SKM-1 treated with dmso at 0.1 percent for 144 hours (cell line): ENCODE measurements at regions not wholly inside any gene's neighbourhood (a gene's known extent, or its start where the extent isn't known, plus 50 kb on each side); places are given as distances from the start of the nearest gene placed in this dataset.

Experiments used
- DNase-seq: peaks from one replicate; lab custom pipeline; 2025; ENCODE audit not compliant: unreplicated experiment; lab: John Stamatoyannopoulos, UW

DNA sequence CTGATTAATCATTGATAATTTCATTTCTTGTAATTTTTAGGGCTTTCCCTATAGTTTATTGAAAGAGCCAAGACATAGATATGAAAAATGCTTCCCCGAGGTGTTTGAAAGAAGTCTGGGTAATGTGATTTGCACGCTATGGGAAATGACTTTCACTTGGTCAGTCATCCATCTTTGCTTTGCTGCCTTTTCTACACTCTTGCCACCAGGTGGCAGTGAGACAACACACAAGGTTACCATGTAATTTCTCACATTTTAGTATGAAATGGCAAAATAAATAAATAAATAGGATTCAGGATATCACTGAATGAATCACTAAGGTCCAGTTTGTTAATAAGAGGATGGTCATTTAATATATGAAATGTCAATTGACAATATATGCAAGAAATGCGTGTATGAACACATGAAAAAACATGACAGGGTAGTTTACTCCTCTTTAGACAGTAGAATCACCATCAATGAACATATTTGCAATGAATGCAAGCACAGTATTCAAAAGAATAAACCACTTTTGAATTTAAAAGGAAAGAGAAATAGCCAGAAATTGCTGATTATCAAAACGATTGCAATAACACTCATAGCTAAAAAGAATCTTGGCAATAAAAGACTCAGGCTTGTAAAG is 52.2 kb upstream of the KCNH7 start:
- DNase-seq, result peak; percentile 57

DNA sequence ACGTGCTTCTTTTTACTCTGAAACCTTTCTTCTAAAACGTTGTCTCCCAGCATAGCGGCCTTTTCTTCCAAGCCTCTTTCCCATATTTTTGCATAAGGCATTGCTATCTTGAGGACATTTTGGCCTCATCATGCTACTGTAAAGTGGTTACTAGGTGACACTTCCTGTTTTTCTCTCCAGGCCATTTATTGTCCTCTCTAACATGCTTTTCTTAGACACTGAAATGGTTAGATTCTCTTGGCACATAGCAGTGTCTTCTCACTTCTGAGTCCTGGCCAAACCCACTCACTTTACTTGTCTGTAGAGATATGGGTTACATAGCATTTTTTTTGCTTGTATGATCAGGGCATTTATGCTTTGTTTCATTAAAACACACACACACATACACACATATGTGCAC is 50.1 kb upstream of the KCNH7 start:
- peak; percentile 40 for DNase-seq
